Left cardiac atrium (tissue), 4 donors: ENCODE measurements at regions not wholly inside any gene's neighbourhood (a gene's known extent, or its start where the extent isn't known, plus 50 kb on each side); places are given as distances from the start of the nearest gene placed in this dataset.

Experiments
- ATAC-seq, 2 donors: fragments of 200-7000 bp; cut with Tn5 transposase; one replicate each; pipeline ENCODE4 v1.9.1; 2020; ENCODE audit warnings: mild to moderate bottlenecking in 2 of 2, moderate library complexity in 2 of 2
- DNase-seq: peaks from one replicate; pipeline ENCODE4 v3.0.0-alpha.2; 2020
- intact Hi-C, 2 donors: fragments of 100-400 bp; cut with DNase I; formaldehyde crosslinking; loops; one replicate each; pipeline versions ENCODE4 v1.14.1 to v1.15.1; 2022 to 2023
- donor health status: DM: no; HTN: yes; CAD: no.
- donor health status: DM: no; HTN: yes; CAD: no; lungs with severe emphysema.
- donor health status: DM: yes; HTN: yes; CAD: no.
- donor health status: Dilated cardiomyopathy.

- intact Hi-C loops: no loop called here
Measured at GRCh38 chr3:194827486-194827885, 141.8 kb downstream of the FAM43A start.

GRCh38 chr3:194828116-194828515 lies 142.4 kb downstream of the FAM43A start:
- intact Hi-C loops: no loop called here
- DNase-seq: no peak
- no peak for ATAC-seq

More at GRCh38 chr3:194827486-194827885, 141.8 kb downstream of the FAM43A start:
- ATAC-seq: no peak
- DNase-seq: no peak

- ATAC-seq: no peak
- no peak for DNase-seq
- intact Hi-C loops: no loop called here
Measured at GRCh38 chr3:194828926-194829325, 143.2 kb downstream of the FAM43A start.

GRCh38 chr3:194830401-194830800 lies 144.7 kb downstream of the FAM43A start:
- DNase-seq (no peak), ATAC-seq (no peak)
- intact Hi-C loops: no loop called here

- DNase-seq: no peak
- no peak for ATAC-seq
- intact Hi-C loops: no loop called here
Measured at GRCh38 chr3:194830978-194831377, 145.3 kb downstream of the FAM43A start.

GRCh38 chr3:194832346-194833104 lies 146.8 kb downstream of the FAM43A start:
- DNase-seq (no peak), ATAC-seq (no peak)
- intact Hi-C loops: no loop called here

GRCh38 chr3:194833114-194833910 lies 147.6 kb downstream of the FAM43A start:
- no peak for ATAC-seq

GRCh38 chr3:194836661-194837060 lies 151.0 kb downstream of the FAM43A start:
- ATAC-seq: no peak
- intact Hi-C loops: no loop called here
- no peak for DNase-seq

More at GRCh38 chr3:194833114-194833910, 147.6 kb downstream of the FAM43A start:
- no peak for DNase-seq
- intact Hi-C loops: no loop called here

- ATAC-seq (no peak), DNase-seq (no peak)
- intact Hi-C loops: no loop called here
Measured at GRCh38 chr3:194837457-194838127, 151.9 kb downstream of the FAM43A start.

- intact Hi-C loops: no loop called here
- DNase-seq (no peak), ATAC-seq (no peak)
Measured at GRCh38 chr3:194838236-194838635, 152.6 kb downstream of the FAM43A start.

GRCh38 chr3:194840661-194841514 lies 155.2 kb downstream of the FAM43A start:
- DNase-seq (peak; percentile 78), ATAC-seq (peak; percentile 91 to 95)
- intact Hi-C loops: no loop called here

- ATAC-seq (peak; percentile 20 to 23), DNase-seq (no peak)
- intact Hi-C loops: no loop called here
Measured at GRCh38 chr3:194841515-194841841, 155.8 kb downstream of the FAM43A start.

GRCh38 chr3:194843556-194843955 lies 157.9 kb downstream of the FAM43A start:
- no peak for DNase-seq
- intact Hi-C loops: no loop called here
- no peak for ATAC-seq

- DNase-seq (no peak), ATAC-seq (no peak)
- intact Hi-C loops: no loop called here
Measured at GRCh38 chr3:194844046-194844445, 158.4 kb downstream of the FAM43A start.

- intact Hi-C loops: no loop called here
Measured at GRCh38 chr3:194849166-194849875, 163.6 kb downstream of the FAM43A start.

GRCh38 chr3:194851254-194851653 lies 165.6 kb downstream of the FAM43A start:
- DNase-seq: no peak
- no peak for ATAC-seq
- intact Hi-C loops: no loop called here

More at GRCh38 chr3:194849166-194849875, 163.6 kb downstream of the FAM43A start:
- no peak for ATAC-seq
- DNase-seq: no peak

GRCh38 chr3:194851941-194852340 lies 166.3 kb downstream of the FAM43A start:
- no peak for ATAC-seq
- intact Hi-C loops: no loop called here
- no peak for DNase-seq

- intact Hi-C loops: no loop called here
- DNase-seq (no peak), ATAC-seq (no peak)
Measured at GRCh38 chr3:194852345-194852744, 166.7 kb downstream of the FAM43A start.
